ENCODE measurements at regions not wholly inside any gene's neighbourhood (a gene's known extent, or its start where the extent isn't known, plus 50 kb on each side); places are given as distances from the start of the nearest gene placed in this dataset.

GRCh38 chr12:92993259-92993658, 64.2 kb upstream of the EEA1 start:
- Histone ChIP-seq H4K5ac (ENCODE audit: low read depth, low read length) (no peak overlapping the region), H3K27ac (ENCODE audit: insufficient read depth, low read length) (no peak overlapping the region), H3K4ac (ENCODE audit: low read depth, low read length) (no peak overlapping the region), H3K79me1 (ENCODE audit: low read depth in 1 of 2, low read length in 2 of 2) (no peaks in the 10 kb centered on the region; a peak in 1 of 4 replicates), H4K91ac (ENCODE audit: insufficient read depth, low read depth, low read length) (no peak overlapping the region), H2BK20ac (ENCODE audit: low read depth, low read length) (no peak overlapping the region), H3K9me3 (ENCODE audit: control insufficient read depth, insufficient read depth, low read length) (peaks cover 2% of the 10 kb centered on the region), H3K14ac (replicated peaks; ENCODE audit: low read depth, low read length) (no peak overlapping the region), H3K27me3 (ENCODE audit: control insufficient read depth, insufficient read depth, low read length) (no peaks in the 10 kb centered on the region), H4K8ac (ENCODE audit: low read depth in 2 of 2, low read length in 2 of 2) (no peak overlapping the region), H3K4me3 (ENCODE audit: insufficient read depth, low read depth, low read length) (no peak overlapping the region), H2AFZ (replicated peaks; ENCODE audit: low read length, poor library complexity) (no peak overlapping the region), H3K4me2 (ENCODE audit: low read depth, low read length) (no peak overlapping the region), H2AK5ac (ENCODE audit: low read depth, low read length) (no peak overlapping the region), H2AK9ac (replicated peaks; ENCODE audit: low read depth, low read length, poor library complexity) (no peak overlapping the region), H2BK120ac (ENCODE audit: low read depth, low read length) (no peak overlapping the region), H2BK5ac (ENCODE audit: low read depth, low read length, poor library complexity, severe bottlenecking) (no peak overlapping the region), H3K9ac (ENCODE audit: low read depth, low read length) (no peak overlapping the region), H3K9me1 (ENCODE audit: insufficient read depth, low read length) (peaks cover 3% of the 10 kb centered on the region; the same call in 1 of the 2 replicates), H3K23ac (ENCODE audit: low read depth, low read length) (no peak overlapping the region), H2BK15ac (ENCODE audit: low read depth, low read length) (no peak overlapping the region), H3K4me1 (ENCODE audit: control insufficient read depth, insufficient read depth, low read length) (no peaks in the 10 kb centered on the region; the same call in 1 of the 2 replicates), H3K36me3 (ENCODE audit: control insufficient read depth, insufficient read depth, low read length) (no peaks in the 10 kb centered on the region), H3K18ac (ENCODE audit: low read depth, low read length) (no peak overlapping the region), H3K56ac (ENCODE audit: extremely low read depth, insufficient read depth, low read length) (no peak overlapping the region), H4K20me1 (ENCODE audit: insufficient read depth, low read length) (no peaks in the 10 kb centered on the region)
- dilution Hi-C loops (cut with HindIII; ENCODE audit: low sequenced_read_pairs, unreplicated experiment) (loop anchor here (25.0 kb wide), 1 partner anchor 394 kb away; the partner anchor contains the start of gene NUDT4), intact Hi-C loops (cut with micrococcal nuclease) (no loop called here), in situ Hi-C loops (cut with MboI; ENCODE audit: low sequenced_read_pairs) (loop anchor here (25.0 kb wide), 1 partner anchor 1119 kb away; no protein-coding TSS in a partner anchor)
- BruUV-seq (replicated peaks): no TSS peak
- CTCF ChIA-PET: no interaction called here
- no peak for TF ChIP-seq RAD21 (IDR thresholded peaks at IDR 0.05; ENCODE audit: low read length)
- TF ChIP-seq POLR2A (IDR thresholded peaks at IDR 0.05; ENCODE audit: low read depth, low read length): no peak
- TF ChIP-seq RFX5 (IDR thresholded peaks at IDR 0.05; ENCODE audit: low read depth, low read length): no peak
- TF ChIP-seq ELK1 (IDR thresholded peaks at IDR 0.05; ENCODE audit: borderline replicate concordance, low read depth, low read length): no peak
- ATAC-seq (ENCODE audit: low read depth): no peak
- no peak for DNase-seq
- POLR2A ChIA-PET (ENCODE audit: unreplicated experiment): no interaction called here
- WGBS, 2 experiments (ENCODE audit: extremely low coverage in 2 of 2, insufficient read length in 1 of 2): no CpG with 5 or more reads among the region's 1 CpG

Measured in IMR-90 (cell line).